Mesothelial cell of epicardium (in vitro differentiated cells): ENCODE measurements at regions not wholly inside any gene's neighbourhood (a gene's known extent, or its start where the extent isn't known, plus 50 kb on each side); places are given as distances from the start of the nearest gene placed in this dataset.

Experiments used
- DNase-seq, 2 experiments: peaks; one replicate each; pipeline ENCODE4 v3.0.0; 2021; ENCODE audit warnings: low spot score in 2 of 2; ENCODE audit not compliant: unreplicated experiment in 2 of 2
- H3K27ac Mint-ChIP-seq: 2 replicates; pipeline ENCODE4 v1.8.0; 2021; ENCODE audit warnings: mixed read lengths
- H3K27me3 Mint-ChIP-seq: 2 replicates; pipeline ENCODE4 v1.8.0; 2021; ENCODE audit warnings: low read depth, mixed read lengths
- H3K36me3 Mint-ChIP-seq: 2 replicates; pipeline ENCODE4 v1.8.0; 2021; ENCODE audit warnings: mixed read lengths
- H3K4me1 Mint-ChIP-seq: 2 replicates; pipeline ENCODE4 v1.8.0; 2021; ENCODE audit warnings: mixed read lengths
- H3K4me3 Mint-ChIP-seq: 2 replicates; pipeline ENCODE4 v1.8.0; 2021; ENCODE audit warnings: mild to moderate bottlenecking, moderate library complexity, mixed read lengths
- H3K9me3 Mint-ChIP-seq: 2 replicates; pipeline ENCODE4 v1.8.0; 2021; ENCODE audit warnings: mixed read lengths
- CTCF ChIP-seq: fragments of 200-600 bp; sonication (generic); IDR thresholded peaks from one replicate; pipeline ENCODE4 v1.5.0; 2021; ENCODE audit warnings: antibody characterized with exemption; ENCODE audit not compliant: unreplicated experiment

- Mint-ChIP-seq H3K4me3 (no peak overlapping the region), H3K27me3 (no peaks in the 10 kb centered on the region), H3K4me1 (no peaks in the 10 kb centered on the region), H3K27ac (no peak overlapping the region), H3K36me3 (no peaks in the 10 kb centered on the region), H3K9me3 (peaks cover 10% of the 10 kb centered on the region)
- no peak for DNase-seq
- no peak for TF ChIP-seq CTCF
Observed at GRCh38 chr9:81156381-81156780, 533.0 kb downstream of the TLE1 start.

GRCh38 chr9:81150016-81150625, 539.2 kb downstream of the TLE1 start:
- Mint-ChIP-seq H3K4me3 (no peak overlapping the region), H3K9me3 (peaks cover 27% of the 10 kb centered on the region), H3K27me3 (no peaks in the 10 kb centered on the region), H3K36me3 (no peaks in the 10 kb centered on the region), H3K4me1 (no peaks in the 10 kb centered on the region), H3K27ac (no peak overlapping the region)
- DNase-seq, result no peak
- TF ChIP-seq CTCF, result no peak

- TF ChIP-seq CTCF, result no peak
- Mint-ChIP-seq H3K27ac (no peak overlapping the region), H3K9me3 (peaks cover 20% of the 10 kb centered on the region), H3K4me3 (no peak overlapping the region), H3K36me3 (no peaks in the 10 kb centered on the region), H3K27me3 (no peaks in the 10 kb centered on the region), H3K4me1 (no peaks in the 10 kb centered on the region)
- DNase-seq, result no peak
Observed at GRCh38 chr9:81146684-81147337, 542.5 kb downstream of the TLE1 start.

GRCh38 chr9:81146241-81146640, 543.1 kb downstream of the TLE1 start:
- Mint-ChIP-seq H3K27ac (no peak overlapping the region), H3K4me3 (no peak overlapping the region), H3K9me3 (peaks cover 20% of the 10 kb centered on the region), H3K4me1 (no peaks in the 10 kb centered on the region), H3K36me3 (no peaks in the 10 kb centered on the region), H3K27me3 (no peaks in the 10 kb centered on the region)
- no peak for TF ChIP-seq CTCF
- DNase-seq, result no peak

- no peak for TF ChIP-seq CTCF
- DNase-seq, result no peak
- H3K4me3 Mint-ChIP-seq, result no peak overlapping the region
- no peaks in the 10 kb centered on the region for H3K27me3 Mint-ChIP-seq
- peaks cover 20% of the 10 kb centered on the region for H3K9me3 Mint-ChIP-seq
- no peaks in the 10 kb centered on the region for H3K36me3 Mint-ChIP-seq
- no peaks in the 10 kb centered on the region for H3K4me1 Mint-ChIP-seq
- H3K27ac Mint-ChIP-seq, result no peak overlapping the region
Observed at GRCh38 chr9:81145331-81145963, 543.9 kb downstream of the TLE1 start.
